GM12872 (cell line): ENCODE measurements at regions not wholly inside any gene's neighbourhood (a gene's known extent, or its start where the extent isn't known, plus 50 kb on each side); places are given as distances from the start of the nearest gene placed in this dataset.

Experiments
- TF ChIP-seq, protein P1 (sequence below): IDR thresholded peaks from 3 replicates; pipeline ENCODE4 v1.5.1; 2011; ENCODE audit warnings: low read depth, mild to moderate bottlenecking, low read length, moderate library complexity; ENCODE audit not compliant: insufficient read depth

- TF ChIP-seq, protein P1, sequence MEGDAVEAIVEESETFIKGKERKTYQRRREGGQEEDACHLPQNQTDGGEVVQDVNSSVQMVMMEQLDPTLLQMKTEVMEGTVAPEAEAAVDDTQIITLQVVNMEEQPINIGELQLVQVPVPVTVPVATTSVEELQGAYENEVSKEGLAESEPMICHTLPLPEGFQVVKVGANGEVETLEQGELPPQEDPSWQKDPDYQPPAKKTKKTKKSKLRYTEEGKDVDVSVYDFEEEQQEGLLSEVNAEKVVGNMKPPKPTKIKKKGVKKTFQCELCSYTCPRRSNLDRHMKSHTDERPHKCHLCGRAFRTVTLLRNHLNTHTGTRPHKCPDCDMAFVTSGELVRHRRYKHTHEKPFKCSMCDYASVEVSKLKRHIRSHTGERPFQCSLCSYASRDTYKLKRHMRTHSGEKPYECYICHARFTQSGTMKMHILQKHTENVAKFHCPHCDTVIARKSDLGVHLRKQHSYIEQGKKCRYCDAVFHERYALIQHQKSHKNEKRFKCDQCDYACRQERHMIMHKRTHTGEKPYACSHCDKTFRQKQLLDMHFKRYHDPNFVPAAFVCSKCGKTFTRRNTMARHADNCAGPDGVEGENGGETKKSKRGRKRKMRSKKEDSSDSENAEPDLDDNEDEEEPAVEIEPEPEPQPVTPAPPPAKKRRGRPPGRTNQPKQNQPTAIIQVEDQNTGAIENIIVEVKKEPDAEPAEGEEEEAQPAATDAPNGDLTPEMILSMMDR: no peak
Observed at GRCh38 chr15:25172691-25173090, 217.9 kb downstream of the SNRPN start.

GRCh38 chr15:25173241-25174028 is 218.6 kb downstream of the SNRPN start:
- TF ChIP-seq, protein P1: no peak

- TF ChIP-seq, protein P1: no peak
Observed at GRCh38 chr15:25175033-25175788, 220.4 kb downstream of the SNRPN start.

- TF ChIP-seq, protein P1: no peak
Observed at GRCh38 chr15:25175789-25176615, 221.2 kb downstream of the SNRPN start.

DNA sequence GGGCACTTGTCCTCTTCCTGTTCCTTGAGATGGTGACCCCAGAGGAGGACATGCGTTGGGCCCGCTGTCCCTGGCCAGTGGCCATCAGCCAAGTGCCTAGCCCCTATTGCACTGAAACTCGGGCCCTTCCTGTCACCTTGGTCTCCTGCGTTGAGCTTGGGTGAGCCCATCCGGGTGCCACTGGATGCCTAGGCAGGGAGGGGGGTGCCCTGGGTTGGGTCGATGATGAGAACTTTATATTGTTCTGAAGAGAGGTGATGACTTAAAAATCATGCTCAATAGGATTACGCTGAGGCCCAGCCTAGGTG is 221.8 kb downstream of the SNRPN start:
- TF ChIP-seq, protein P1: no peak

GRCh38 chr15:25176991-25177954 is 222.5 kb downstream of the SNRPN start:
- TF ChIP-seq, protein P1: no peak
